ENCODE measurements at regions not wholly inside any gene's neighbourhood (a gene's known extent, or its start where the extent isn't known, plus 50 kb on each side); places are given as distances from the start of the nearest gene placed in this dataset.
A peak's percentile ranks its signal among the peaks of the same experiment; 100 is the strongest.
"Not testable (repeated sequence)": the region's sequence is repeated elsewhere in the genome, so short reads cannot be mapped to it uniquely, and the experiment has no call there.

GRCh38 chr14:44609201-44609600 is 102.1 kb upstream of the FSCB start:
- Histone ChIP-seq H3K4me1 (ENCODE audit: control insufficient read depth, insufficient read depth, low read length, poor library complexity, severe bottlenecking) (no peaks in the 10 kb centered on the region), H3K36me3 (ENCODE audit: control insufficient read depth, insufficient read depth, low read length) (no peaks in the 10 kb centered on the region), H3K9me3 (ENCODE audit: control insufficient read depth in 2 of 2, low read length in 2 of 2) (no peaks in the 10 kb centered on the region), H3K27me3 (ENCODE audit: control insufficient read depth, insufficient read depth, low read length) (no peaks in the 10 kb centered on the region), H3K27ac (ENCODE audit: insufficient read depth, low read length, poor library complexity, severe bottlenecking) (no peak overlapping the region), H3K4me3 (ENCODE audit: low read depth, low read length) (no peak overlapping the region)
- Mint-ChIP-seq H3K27ac (peak overlapping the region in 1 of 3 donors; percentile 30), H3K9me3 (peaks cover 0 to 7% (median 0%) of the 10 kb centered on the region in 7 donors), H3K27me3 (no peaks in the 10 kb centered on the region), H3K4me3 (no peak overlapping the region), H3K36me3 (no peaks in the 10 kb centered on the region), H3K4me1 (no peaks in the 10 kb centered on the region)
- no peak for DNase-seq
- ATAC-seq (ENCODE audit: low read depth in 2 of 2), result no peak

DNA sequence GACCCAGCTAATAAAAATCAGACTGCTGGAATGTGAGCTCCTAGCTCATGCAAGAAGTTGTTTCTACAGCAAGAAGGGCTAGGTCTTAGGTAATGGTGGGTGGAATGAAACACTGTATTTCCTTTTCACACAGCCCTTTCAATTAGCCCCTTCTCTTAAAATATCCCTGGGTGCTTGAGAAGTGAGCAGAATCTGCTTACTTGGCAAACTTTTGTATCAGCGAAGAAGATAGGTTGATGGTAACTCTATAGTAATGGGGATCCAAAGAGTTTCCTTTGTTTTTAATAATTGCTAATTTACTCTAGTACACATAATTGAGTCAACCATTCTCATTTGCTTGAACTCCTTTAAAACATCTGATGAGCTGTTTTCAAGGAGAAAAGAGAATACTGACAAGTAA is 100.6 kb upstream of the FSCB start:
- no peak for ATAC-seq (ENCODE audit: low read depth in 2 of 2)
- H3K4me1 Mint-ChIP-seq, result no peaks in the 10 kb centered on the region

GRCh38 chr14:44606576-44606975 is 99.5 kb upstream of the FSCB start:
- no peak overlapping the region for H3K4me3 ChIP-seq (ENCODE audit: low read depth, low read length)
- no peaks in the 10 kb centered on the region for H3K4me1 ChIP-seq (ENCODE audit: control insufficient read depth, insufficient read depth, low read length, poor library complexity, severe bottlenecking)
- DNase-seq, result no peak
- Mint-ChIP-seq H3K27ac (no peak overlapping the region), H3K4me3 (no peak overlapping the region), H3K36me3 (no peaks in the 10 kb centered on the region), H3K4me1 (no peaks in the 10 kb centered on the region), H3K9me3 (peaks cover 0 to 7% (median 0%) of the 10 kb centered on the region in 7 donors), H3K27me3 (no peaks in the 10 kb centered on the region)
- H3K36me3 ChIP-seq (ENCODE audit: control insufficient read depth, insufficient read depth, low read length), result no peaks in the 10 kb centered on the region
- ATAC-seq (ENCODE audit: low read depth in 2 of 2), result no peak
- no peaks in the 10 kb centered on the region for H3K9me3 ChIP-seq (ENCODE audit: control insufficient read depth in 2 of 2, low read length in 2 of 2)
- H3K27me3 ChIP-seq (ENCODE audit: control insufficient read depth, insufficient read depth, low read length), result no peaks in the 10 kb centered on the region
- H3K27ac ChIP-seq (ENCODE audit: insufficient read depth, low read length, poor library complexity, severe bottlenecking), result no peak overlapping the region

More for the DNA sequence above, 100.6 kb upstream of the FSCB start:
- H3K4me3 ChIP-seq (ENCODE audit: low read depth, low read length), result no peak overlapping the region
- H3K27ac ChIP-seq (ENCODE audit: insufficient read depth, low read length, poor library complexity, severe bottlenecking), result no peak overlapping the region
- no peaks in the 10 kb centered on the region for H3K4me1 ChIP-seq (ENCODE audit: control insufficient read depth, insufficient read depth, low read length, poor library complexity, severe bottlenecking)
- H3K9me3 ChIP-seq (ENCODE audit: control insufficient read depth in 2 of 2, low read length in 2 of 2), result no peaks in the 10 kb centered on the region
- Mint-ChIP-seq H3K27ac (no peak overlapping the region), H3K36me3 (no peaks in the 10 kb centered on the region), H3K4me3 (no peak overlapping the region), H3K9me3 (peaks cover 0 to 7% (median 0%) of the 10 kb centered on the region in 7 donors), H3K27me3 (no peaks in the 10 kb centered on the region)
- no peaks in the 10 kb centered on the region for H3K36me3 ChIP-seq (ENCODE audit: control insufficient read depth, insufficient read depth, low read length)
- DNase-seq, result no peak
- H3K27me3 ChIP-seq (ENCODE audit: control insufficient read depth, insufficient read depth, low read length), result no peaks in the 10 kb centered on the region

GRCh38 chr14:44601266-44601665 is 94.2 kb upstream of the FSCB start:
- H3K27me3 ChIP-seq (ENCODE audit: control insufficient read depth, insufficient read depth, low read length); H3K36me3 Mint-ChIP-seq; H3K4me3 ChIP-seq (ENCODE audit: low read depth, low read length); DNase-seq; H3K36me3 ChIP-seq (ENCODE audit: control insufficient read depth, insufficient read depth, low read length); H3K4me3 Mint-ChIP-seq; H3K27me3 Mint-ChIP-seq; H3K4me1 Mint-ChIP-seq; H3K9me3 Mint-ChIP-seq; H3K9me3 ChIP-seq (ENCODE audit: control insufficient read depth in 2 of 2, low read length in 2 of 2); H3K27ac Mint-ChIP-seq; H3K27ac ChIP-seq (ENCODE audit: insufficient read depth, low read length, poor library complexity, severe bottlenecking); ATAC-seq (ENCODE audit: low read depth in 2 of 2); H3K4me1 ChIP-seq (ENCODE audit: control insufficient read depth, insufficient read depth, low read length, poor library complexity, severe bottlenecking): not testable (repeated sequence)

DNA sequence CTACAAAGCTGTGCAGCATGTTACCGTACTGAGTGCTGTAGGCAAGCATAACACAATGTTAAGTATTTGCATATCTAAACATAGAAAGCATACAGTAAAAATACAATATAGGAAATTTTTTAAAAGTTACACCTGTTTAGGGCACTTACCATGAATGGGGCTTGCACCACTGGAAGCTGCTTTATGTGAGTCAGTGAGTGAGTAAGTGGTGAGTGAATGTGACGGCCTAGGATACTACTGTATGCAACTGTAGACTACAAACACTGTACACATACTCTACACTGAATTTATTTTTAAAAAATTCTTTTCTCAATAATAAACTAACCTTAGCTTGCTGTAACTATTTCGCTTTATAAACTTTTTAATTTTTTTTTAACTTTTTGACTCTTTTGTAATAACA is 82.1 kb upstream of the FSCB start:
- Histone ChIP-seq H3K27ac (ENCODE audit: insufficient read depth, low read length, poor library complexity, severe bottlenecking) (no peak overlapping the region), H3K27me3 (ENCODE audit: control insufficient read depth, insufficient read depth, low read length) (no peaks in the 10 kb centered on the region), H3K4me3 (ENCODE audit: low read depth, low read length) (no peak overlapping the region), H3K9me3 (ENCODE audit: control insufficient read depth in 2 of 2, low read length in 2 of 2) (no peaks in the 10 kb centered on the region), H3K4me1 (ENCODE audit: control insufficient read depth, insufficient read depth, low read length, poor library complexity, severe bottlenecking) (no peaks in the 10 kb centered on the region), H3K36me3 (ENCODE audit: control insufficient read depth, insufficient read depth, low read length) (no peaks in the 10 kb centered on the region)
- H3K4me3 Mint-ChIP-seq, result no peak overlapping the region
- H3K4me1 Mint-ChIP-seq, result no peaks in the 10 kb centered on the region
- no peaks in the 10 kb centered on the region for H3K27me3 Mint-ChIP-seq
- no peaks in the 10 kb centered on the region for H3K36me3 Mint-ChIP-seq
- H3K9me3 Mint-ChIP-seq, result peaks cover 0 to 8% (median 2%) of the 10 kb centered on the region in 7 donors
- H3K27ac Mint-ChIP-seq, result no peak overlapping the region
- no peak for ATAC-seq (ENCODE audit: low read depth in 2 of 2)
- no peak for DNase-seq

- ATAC-seq (ENCODE audit: low read depth in 2 of 2) (no peak), DNase-seq (no peak)
- Histone ChIP-seq H3K4me1 (ENCODE audit: control insufficient read depth, insufficient read depth, low read length, poor library complexity, severe bottlenecking) (no peaks in the 10 kb centered on the region), H3K9me3 (ENCODE audit: control insufficient read depth in 2 of 2, low read length in 2 of 2) (no peaks in the 10 kb centered on the region), H3K27me3 (ENCODE audit: control insufficient read depth, insufficient read depth, low read length) (no peaks in the 10 kb centered on the region), H3K4me3 (ENCODE audit: low read depth, low read length) (no peak overlapping the region), H3K27ac (ENCODE audit: insufficient read depth, low read length, poor library complexity, severe bottlenecking) (no peak overlapping the region), H3K36me3 (ENCODE audit: control insufficient read depth, insufficient read depth, low read length) (no peaks in the 10 kb centered on the region)
- no peak overlapping the region for H3K27ac Mint-ChIP-seq
- H3K36me3 Mint-ChIP-seq, result no peaks in the 10 kb centered on the region
- H3K4me3 Mint-ChIP-seq, result no peak overlapping the region
- H3K9me3 Mint-ChIP-seq, result peaks cover 1 to 15% (median 4%) of the 10 kb centered on the region in 7 donors
- no peaks in the 10 kb centered on the region for H3K4me1 Mint-ChIP-seq
- H3K27me3 Mint-ChIP-seq, result no peaks in the 10 kb centered on the region
Observed at GRCh38 chr14:44586910-44587309, 79.8 kb upstream of the FSCB start.

DNA sequence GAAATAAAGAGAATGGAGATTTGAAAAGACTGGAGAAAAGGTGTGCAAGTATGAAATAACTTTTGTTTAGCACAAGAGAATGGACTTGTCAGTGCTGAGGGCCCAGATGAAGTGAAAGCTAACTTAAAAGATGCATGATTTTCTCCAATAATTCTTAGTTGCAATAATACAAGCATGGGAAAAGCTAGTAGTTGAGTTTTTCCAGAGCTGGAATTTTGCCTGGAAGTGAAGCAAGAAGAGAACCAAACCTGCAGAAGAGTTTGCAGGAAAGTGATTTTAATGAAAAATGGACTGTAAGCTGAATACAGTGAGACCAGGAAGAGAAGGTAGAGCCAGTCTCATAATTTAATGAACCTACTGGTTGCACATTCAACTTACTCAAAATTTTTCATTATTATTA is 69.3 kb upstream of the FSCB start:
- Mint-ChIP-seq H3K9me3 (peaks cover 1 to 18% (median 7%) of the 10 kb centered on the region in 7 donors), H3K4me1 (no peaks in the 10 kb centered on the region), H3K27me3 (no peaks in the 10 kb centered on the region), H3K4me3 (no peak overlapping the region), H3K27ac (no peak overlapping the region), H3K36me3 (no peaks in the 10 kb centered on the region)
- no peak overlapping the region for H3K27ac ChIP-seq (ENCODE audit: insufficient read depth, low read length, poor library complexity, severe bottlenecking)
- H3K4me1 ChIP-seq (ENCODE audit: control insufficient read depth, insufficient read depth, low read length, poor library complexity, severe bottlenecking), result no peaks in the 10 kb centered on the region
- H3K9me3 ChIP-seq (ENCODE audit: control insufficient read depth in 2 of 2, low read length in 2 of 2), result peaks cover 4 to 15% of the 10 kb centered on the region in 2 experiments
- no peaks in the 10 kb centered on the region for H3K27me3 ChIP-seq (ENCODE audit: control insufficient read depth, insufficient read depth, low read length)
- H3K36me3 ChIP-seq (ENCODE audit: control insufficient read depth, insufficient read depth, low read length), result no peaks in the 10 kb centered on the region
- ATAC-seq (ENCODE audit: low read depth in 2 of 2) (no peak), DNase-seq (no peak)
- no peak overlapping the region for H3K4me3 ChIP-seq (ENCODE audit: low read depth, low read length)

DNA sequence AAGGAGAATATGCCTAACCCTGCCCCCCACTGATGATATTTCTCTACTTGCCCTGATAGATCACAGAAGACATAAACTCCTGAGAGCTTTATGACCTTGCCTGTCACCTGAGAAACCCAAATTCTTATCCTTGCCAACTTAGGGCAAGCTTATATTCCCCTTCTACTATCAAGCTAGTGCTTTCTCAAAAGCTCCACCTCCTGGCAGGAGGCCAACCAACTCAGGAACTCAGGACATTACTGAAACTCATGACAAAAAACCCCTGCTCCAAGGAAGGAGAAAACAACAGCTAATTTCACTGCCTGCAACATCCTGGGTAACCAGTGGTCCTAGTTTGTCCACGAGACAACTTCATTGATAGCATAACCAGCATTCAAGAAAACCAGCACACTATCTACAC is 60.9 kb upstream of the FSCB start:
- Histone ChIP-seq H3K4me3 (ENCODE audit: low read depth, low read length) (no peak overlapping the region), H3K27ac (ENCODE audit: insufficient read depth, low read length, poor library complexity, severe bottlenecking) (no peak overlapping the region), H3K36me3 (ENCODE audit: control insufficient read depth, insufficient read depth, low read length) (no peaks in the 10 kb centered on the region), H3K4me1 (ENCODE audit: control insufficient read depth, insufficient read depth, low read length, poor library complexity, severe bottlenecking) (no peaks in the 10 kb centered on the region), H3K9me3 (ENCODE audit: control insufficient read depth in 2 of 2, low read length in 2 of 2) (no peaks in the 10 kb centered on the region), H3K27me3 (ENCODE audit: control insufficient read depth, insufficient read depth, low read length) (no peaks in the 10 kb centered on the region)
- H3K36me3 Mint-ChIP-seq, result no peaks in the 10 kb centered on the region
- DNase-seq (no peak), ATAC-seq (ENCODE audit: low read depth in 2 of 2) (no peak)
- peaks cover 0 to 26% (median 9%) of the 10 kb centered on the region in 7 donors for H3K9me3 Mint-ChIP-seq
- no peaks in the 10 kb centered on the region for H3K4me1 Mint-ChIP-seq
- H3K27me3 Mint-ChIP-seq, result no peaks in the 10 kb centered on the region
- no peak overlapping the region for H3K27ac Mint-ChIP-seq
- no peak overlapping the region for H3K4me3 Mint-ChIP-seq
